HepG2 (cell line): ENCODE measurements at regions not wholly inside any gene's neighbourhood (a gene's known extent, or its start where the extent isn't known, plus 50 kb on each side); places are given as distances from the start of the nearest gene placed in this dataset.

Experiments used
- ATAC-seq: fragments of 200-7000 bp; cut with Tn5 transposase; 3 replicates; pipeline ENCODE4 v1.9.1; 2020; ENCODE audit warnings: mild to moderate bottlenecking, moderate library complexity
- BruUV-seq: library from RNA; stranded (reverse); fragments of 400-500 nt; replicated peaks from 2 replicates; lab custom pipeline; 2021; lab: Mats Ljungman, UMichigan
- CTCF ChIA-PET: fragments of 300-600 bp; formaldehyde crosslinking; extraction: SDS; loops from one replicate; lab custom pipeline; 2021; ENCODE audit warnings: low total read pairs, inconsistent platforms, low intra/inter-chr PET ratio; lab: Yijun Ruan, JAX
- POLR2A ChIA-PET: fragments of 350-600 bp; sonication (Branson Sonifier 250); formaldehyde crosslinking; loops from one replicate; lab custom pipeline; 2020; ENCODE audit warnings: antibody characterized with exemption, inconsistent platforms; lab: Yijun Ruan, JAX
- DNase-seq: peaks from one replicate; pipeline ENCODE4 v3.0.0-alpha.2; 2015; ENCODE audit warnings: low spot score
- FAIRE-seq: peaks from 3 replicates; lab custom pipeline; 2011; peaks lifted over from hg19 to GRCh38; lab: Jason Lieb, UNC
- H2AFZ ChIP-seq: one replicate; pipeline ENCODE4 v1.6.1; 2011; ENCODE audit warnings: low read length, inconsistent platforms
- H3K27ac ChIP-seq: fragments of 300-600 bp; 3 replicates; pipeline ENCODE4 v1.8.0; 2011; ENCODE audit warnings: mixed run types, mild to moderate bottlenecking, mixed read lengths, low read length, inconsistent platforms; ENCODE audit not compliant: insufficient read depth; ENCODE audit errors: extremely low read length
- H3K27me3 ChIP-seq, 2 experiments: fragments of 200-600 bp in 1 of 2; 2 replicates in 1 of 2; 3 replicates in 1 of 2; pipeline versions ENCODE4 v1.6.0 to v1.8.0; 2011; ENCODE audit warnings: low read length in 2 of 2, mild to moderate bottlenecking in 2 of 2, moderate library complexity in 2 of 2, inconsistent platforms in 1 of 2; ENCODE audit not compliant: insufficient read depth in 2 of 2, control insufficient read depth in 1 of 2
- H3K36me3 ChIP-seq, 2 experiments: fragments of 200-600 bp in 1 of 2; replicated peaks in 1 of 2; 2 replicates in 1 of 2; 3 replicates in 1 of 2; pipeline versions ENCODE4 v1.5.1 to v1.8.0; 2011; ENCODE audit warnings: low read length in 2 of 2, inconsistent platforms in 1 of 2; ENCODE audit not compliant: insufficient read depth in 2 of 2, control insufficient read depth in 1 of 2
- H3K4me1 ChIP-seq: 2 replicates; pipeline ENCODE4 v1.5.1; 2012; ENCODE audit warnings: low read length, inconsistent platforms; ENCODE audit not compliant: insufficient read depth
- H3K4me2 ChIP-seq: 2 replicates; pipeline ENCODE4 v1.6.0; 2011; ENCODE audit warnings: low read depth, low read length, inconsistent platforms
- H3K4me3 ChIP-seq, 3 experiments: fragments of 200-600 bp in 1 of 3; sonication (generic), shearing (Covaris generic) in 1 of 3; replicated peaks in 1 of 3; 2 replicates each; pipeline ENCODE4 v1.5.1; 2011 to 2016; ENCODE audit warnings: low read length in 3 of 3, inconsistent platforms in 2 of 3, low read depth in 2 of 3, mild to moderate bottlenecking in 2 of 3, control low read depth in 1 of 3, mixed read lengths in 1 of 3; ENCODE audit not compliant: insufficient read depth in 1 of 3
- H3K79me2 ChIP-seq: one replicate; pipeline ENCODE4 v1.6.1; 2011; ENCODE audit warnings: low read length, inconsistent platforms; ENCODE audit not compliant: insufficient read depth
- H3K9ac ChIP-seq: 2 replicates; pipeline ENCODE4 v1.6.0; 2011; ENCODE audit warnings: mild to moderate bottlenecking, low read depth, low read length, inconsistent platforms; ENCODE audit not compliant: insufficient read depth
- H3K9me3 ChIP-seq: 2 replicates; pipeline ENCODE4 v1.5.1; 2012; ENCODE audit warnings: mild to moderate bottlenecking, low read length
- H4K20me1 ChIP-seq: 2 replicates; pipeline ENCODE4 v1.6.0; 2011; ENCODE audit warnings: inconsistent platforms, mild to moderate bottlenecking, low read length, moderate library complexity; ENCODE audit not compliant: insufficient read depth
- ASH2L ChIP-seq: fragments of 300-600, 200-600 bp; sonication (generic); IDR thresholded peaks from 2 replicates; pipeline ENCODE4 v1.7.0; 2017; ENCODE audit warnings: low read depth, mild to moderate bottlenecking, moderate library complexity, mixed read lengths, low read length; ENCODE audit not compliant: insufficient read length
- DPF2 ChIP-seq: sonication (generic); formaldehyde crosslinking; IDR thresholded peaks from 2 replicates; pipeline ENCODE4 v1.4.0; 2020; ENCODE audit warnings: mild to moderate bottlenecking, low read depth, missing genetic modification reagents, borderline replicate concordance
- EEA1 ChIP-seq: sonication (generic); formaldehyde crosslinking; IDR thresholded peaks from 2 replicates; pipeline ENCODE4 v1.5.1; 2020; ENCODE audit warnings: mild to moderate bottlenecking, missing genetic modification reagents, borderline replicate concordance
- GLI4 ChIP-seq: sonication (generic); formaldehyde crosslinking; IDR thresholded peaks from 2 replicates; pipeline ENCODE4 v1.5.1; 2020; ENCODE audit warnings: missing genetic modification reagents, mild to moderate bottlenecking, moderate library complexity, borderline replicate concordance
- HMGA1 ChIP-seq: sonication (generic); formaldehyde crosslinking; conservative IDR thresholded peaks from 2 replicates; pipeline ENCODE4 v1.4.0; 2020; ENCODE audit warnings: missing genetic modification reagents
- HNRNPH1 ChIP-seq: fragments of 200-400 bp; formaldehyde crosslinking; optimal IDR thresholded peaks from 2 replicates; pipeline ENCODE3; 2017; ENCODE audit warnings: mild to moderate bottlenecking, low read depth, low read length
- MXD4 ChIP-seq: IDR thresholded peaks from 2 replicates; pipeline ENCODE4 v1.6.1; 2016; ENCODE audit warnings: mild to moderate bottlenecking, missing biosample characterization, missing genetic modification reagents
- MZF1 ChIP-seq: sonication (generic); formaldehyde crosslinking; IDR thresholded peaks from 2 replicates; pipeline ENCODE4 v1.8.1; 2023; ENCODE audit warnings: mild to moderate bottlenecking, missing genetic modification reagents, borderline replicate concordance
- NCOA2 ChIP-seq: sonication (generic); formaldehyde crosslinking; IDR thresholded peaks from 2 replicates; pipeline ENCODE4 v1.8.0; 2022; ENCODE audit warnings: inconsistent platforms
- NPAS2 ChIP-seq: sonication (generic); formaldehyde crosslinking; IDR thresholded peaks from 2 replicates; pipeline ENCODE4 v1.8.0; 2022; ENCODE audit warnings: mild to moderate bottlenecking, missing genetic modification reagents, borderline replicate concordance
- RFX1 ChIP-seq: fragments of 450-650 bp; IDR thresholded peaks from 2 replicates; pipeline ENCODE4 v1.6.1; 2017
- SNAI1 ChIP-seq: sonication (generic); formaldehyde crosslinking; IDR thresholded peaks from 2 replicates; pipeline ENCODE4 v1.5.0; 2020; ENCODE audit warnings: mild to moderate bottlenecking, missing genetic modification reagents, borderline replicate concordance
- ZFP37 ChIP-seq: sonication (generic); formaldehyde crosslinking; IDR thresholded peaks from 2 replicates; pipeline ENCODE4 v1.4.0; 2020; ENCODE audit warnings: missing genetic modification reagents, borderline replicate concordance
- ZFP82 ChIP-seq: sonication (generic); formaldehyde crosslinking; IDR thresholded peaks from 2 replicates; pipeline ENCODE4 v1.5.1; 2020; ENCODE audit warnings: mild to moderate bottlenecking, missing genetic modification reagents, borderline replicate concordance
- ZNF33B ChIP-seq: sonication (generic); formaldehyde crosslinking; IDR thresholded peaks from 2 replicates; pipeline ENCODE4 v1.5.1; 2020; ENCODE audit warnings: mild to moderate bottlenecking, missing genetic modification reagents
- ZNF451 ChIP-seq: sonication (generic); formaldehyde crosslinking; IDR thresholded peaks from 2 replicates; pipeline ENCODE4 v1.5.0; 2020; ENCODE audit warnings: mild to moderate bottlenecking, missing genetic modification reagents
- ZNF546 ChIP-seq: sonication (generic); formaldehyde crosslinking; conservative IDR thresholded peaks from 2 replicates; pipeline ENCODE4 v1.8.1; 2023; ENCODE audit warnings: mild to moderate bottlenecking, missing genetic modification reagents
- ZNF614 ChIP-seq: IDR thresholded peaks from 2 replicates; pipeline ENCODE4 v1.6.1; 2018; ENCODE audit warnings: missing biosample characterization, missing genetic modification reagents, inconsistent platforms, borderline replicate concordance
- WGBS: methylation state at CpG from one replicate; pipeline ENCODE4 v1.1.6; 2017; ENCODE audit warnings: low lambda C conversion rate; 5-methylcytosine and 5-hydroxymethylcytosine counted together
- in situ Hi-C: cut with HindIII; loops from 2 replicates; pipeline ENCODE4 v1.10.0; 2017; ENCODE audit warnings: low pct_unique_long_range_greater_than_20kb; ENCODE audit not compliant: extremely low pct_ligation_motif_present
- intact Hi-C: fragments of 100-400 bp; cut with micrococcal nuclease; formaldehyde crosslinking; loops from one replicate; pipeline ENCODE4 v1.10.0; 2022; ENCODE audit not compliant: unreplicated experiment
- TF ChIP-seq, protein P1 (sequence below): sonication (generic); formaldehyde crosslinking; IDR thresholded peaks from 2 replicates; pipeline ENCODE4 v1.8.0; 2022; ENCODE audit warnings: mild to moderate bottlenecking, missing genetic modification reagents

DNA sequence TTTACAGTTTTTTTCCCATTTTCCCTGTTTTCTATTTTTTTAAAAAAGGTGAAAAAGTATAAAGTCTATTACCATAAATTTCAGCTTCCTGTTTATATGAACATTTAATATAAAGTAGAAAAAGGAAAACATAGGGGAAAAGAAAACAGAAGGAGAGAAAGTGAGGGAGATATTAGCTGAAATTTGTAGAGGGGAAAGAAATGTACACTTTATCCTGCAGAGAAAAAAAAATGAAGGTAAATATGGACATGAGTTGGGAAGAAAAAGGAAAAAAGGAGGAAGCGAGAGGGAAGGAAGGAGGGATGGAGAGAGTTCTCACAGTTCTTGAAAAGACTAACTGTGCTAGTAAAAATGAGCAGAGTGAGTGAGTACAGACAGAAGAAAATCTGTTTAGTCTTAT is 91.6 kb upstream of the BTG1 start:
- in situ Hi-C loops, result no loop called here
- intact Hi-C loops, result no loop called here
- Histone ChIP-seq H3K9me3 (no peaks in the 10 kb centered on the region), H3K4me3 (no peak overlapping the region), H3K9ac (no peak overlapping the region), H4K20me1 (no peaks in the 10 kb centered on the region), H3K4me1 (no peaks in the 10 kb centered on the region), H2AFZ (no peak overlapping the region), H3K27ac (no peak overlapping the region), H3K36me3 (no peaks in the 10 kb centered on the region), H3K27me3 (no peaks in the 10 kb centered on the region; a peak in 1 of 5 replicates), H3K79me2 (no peaks in the 10 kb centered on the region), H3K4me2 (no peak overlapping the region)
- CTCF ChIA-PET, result no interaction called here
- FAIRE-seq (no peak), DNase-seq (no peak), ATAC-seq (no peak)
- no peak for TF ChIP-seq ZNF451 (CRISPR knock-in tag)
- WGBS, result 38% methylated on average over 1 of the region's 1 CpG
- no TSS peak for BruUV-seq
- POLR2A ChIA-PET, result no interaction called here

DNA sequence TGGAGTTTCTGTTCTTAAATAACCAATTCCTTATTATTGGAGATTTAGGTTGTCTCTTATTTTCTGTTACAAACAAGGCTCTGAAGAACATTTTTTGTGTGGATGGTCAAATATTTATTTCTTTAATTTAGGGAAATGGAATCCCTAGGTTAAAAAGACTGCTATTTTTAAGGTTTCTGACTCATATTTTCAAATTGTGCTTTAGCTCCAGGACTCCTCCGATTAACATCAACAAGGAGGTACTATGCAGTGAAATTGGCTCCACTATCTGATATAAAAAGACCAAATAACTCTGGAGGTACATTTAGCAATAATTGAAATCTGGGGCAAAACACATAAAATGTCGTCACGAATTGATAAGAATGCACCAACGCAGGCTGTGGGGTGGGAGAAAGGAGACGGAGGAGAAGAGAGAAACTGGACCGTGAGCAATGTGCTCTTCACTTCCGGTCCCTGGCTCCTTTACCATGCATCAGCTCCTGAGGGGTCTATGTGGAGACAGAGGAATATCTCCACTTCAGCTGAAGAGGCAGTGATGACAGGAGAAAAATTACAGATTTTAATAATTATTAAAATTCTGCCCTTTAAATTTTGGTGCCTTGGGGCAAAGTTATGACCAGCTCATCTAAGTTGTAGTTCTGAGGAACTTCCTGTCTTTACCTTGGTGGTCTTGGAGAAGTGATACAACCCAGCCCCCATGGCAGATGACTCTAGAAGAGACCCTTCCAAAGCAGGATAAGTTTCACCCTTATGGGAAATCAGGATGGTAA is 90.2 kb upstream of the BTG1 start:
- ChIA-PET POLR2A (no interaction called here), CTCF (no interaction called here)
- DNase-seq, result no peak
- TF ChIP-seq NCOA2 (CRISPR knock-in tag), result no peak
- TF ChIP-seq NPAS2 (CRISPR knock-in tag), result no peak
- TF ChIP-seq ZNF33B (CRISPR knock-in tag), result no peak
- TF ChIP-seq ZNF546, result no peak
- TF ChIP-seq HNRNPH1, result no peak
- no peak for TF ChIP-seq ZFP82
- TF ChIP-seq ZFP37 (CRISPR knock-in tag), result no peak
- TF ChIP-seq HMGA1, result no peak
- no peak for TF ChIP-seq EEA1 (CRISPR knock-in tag)
- no peak for TF ChIP-seq DPF2 (CRISPR knock-in tag)
- TF ChIP-seq, protein P1, sequence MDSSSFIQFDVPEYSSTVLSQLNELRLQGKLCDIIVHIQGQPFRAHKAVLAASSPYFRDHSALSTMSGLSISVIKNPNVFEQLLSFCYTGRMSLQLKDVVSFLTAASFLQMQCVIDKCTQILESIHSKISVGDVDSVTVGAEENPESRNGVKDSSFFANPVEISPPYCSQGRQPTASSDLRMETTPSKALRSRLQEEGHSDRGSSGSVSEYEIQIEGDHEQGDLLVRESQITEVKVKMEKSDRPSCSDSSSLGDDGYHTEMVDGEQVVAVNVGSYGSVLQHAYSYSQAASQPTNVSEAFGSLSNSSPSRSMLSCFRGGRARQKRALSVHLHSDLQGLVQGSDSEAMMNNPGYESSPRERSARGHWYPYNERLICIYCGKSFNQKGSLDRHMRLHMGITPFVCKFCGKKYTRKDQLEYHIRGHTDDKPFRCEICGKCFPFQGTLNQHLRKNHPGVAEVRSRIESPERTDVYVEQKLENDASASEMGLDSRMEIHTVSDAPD, result no peak
- no peak for TF ChIP-seq SNAI1 (CRISPR knock-in tag)
- no peak for TF ChIP-seq ZNF614
- no peak for TF ChIP-seq GLI4 (CRISPR knock-in tag)
- TF ChIP-seq MZF1 (CRISPR knock-in tag), result no peak
- TF ChIP-seq MXD4 (CRISPR knock-in tag), result no peak
- no peak for TF ChIP-seq RFX1
- no peak for TF ChIP-seq ASH2L
- no peaks in the 10 kb centered on the region for H3K36me3 ChIP-seq
- intact Hi-C loops (no loop called here), in situ Hi-C loops (no loop called here)
- H4K20me1 ChIP-seq, result no peaks in the 10 kb centered on the region
- WGBS, result 35% methylated on average over 7 of the region's 7 CpGs
- no peak overlapping the region for H3K4me2 ChIP-seq
- no peaks in the 10 kb centered on the region for H3K9me3 ChIP-seq
- no TSS peak for BruUV-seq
- H3K27me3 ChIP-seq, result no peaks in the 10 kb centered on the region; a peak in 1 of 5 replicates
- no peak overlapping the region for H3K9ac ChIP-seq
- no peak for FAIRE-seq
- no peaks in the 10 kb centered on the region for H3K79me2 ChIP-seq
- H3K4me3 ChIP-seq, result no peak overlapping the region
- ATAC-seq, result no peak
- H2AFZ ChIP-seq, result no peak overlapping the region
- H3K4me1 ChIP-seq, result no peaks in the 10 kb centered on the region
- no peak overlapping the region for H3K27ac ChIP-seq
